ENCODE measurements at regions not wholly inside any gene's neighbourhood (a gene's known extent, or its start where the extent isn't known, plus 50 kb on each side); places are given as distances from the start of the nearest gene placed in this dataset.

GRCh38 chr10:57169597-57169996, 808.5 kb upstream of the ZWINT start:
- no peaks in the 10 kb centered on the region for H3K36me3 Mint-ChIP-seq
- no peak for DNase-seq (ENCODE audit: extremely low spot score, unreplicated experiment)
- peaks cover 12% of the 10 kb centered on the region for H3K4me1 Mint-ChIP-seq (ENCODE audit: unreplicated experiment)
- H3K4me3 Mint-ChIP-seq, result no peak overlapping the region
- no peak for TF ChIP-seq CTCF (conservative IDR thresholded peaks at IDR 0.05)
- H3K27me3 Mint-ChIP-seq, result no peaks in the 10 kb centered on the region
- no peaks in the 10 kb centered on the region for H3K9me3 Mint-ChIP-seq
- H3K27ac Mint-ChIP-seq, result no peak overlapping the region

- H3K27me3 Mint-ChIP-seq, result no peaks in the 10 kb centered on the region
- no peaks in the 10 kb centered on the region for H3K36me3 Mint-ChIP-seq
- H3K9me3 Mint-ChIP-seq, result no peaks in the 10 kb centered on the region
- peaks cover 12% of the 10 kb centered on the region for H3K4me1 Mint-ChIP-seq (ENCODE audit: unreplicated experiment)
- H3K27ac Mint-ChIP-seq, result no peak overlapping the region
- H3K4me3 Mint-ChIP-seq, result no peak overlapping the region
- no peak for DNase-seq (ENCODE audit: extremely low spot score, unreplicated experiment)
- no peak for TF ChIP-seq CTCF (conservative IDR thresholded peaks at IDR 0.05)
Measured at GRCh38 chr10:57168611-57169240, 807.7 kb upstream of the ZWINT start.

GRCh38 chr10:57165671-57166070, 804.6 kb upstream of the ZWINT start:
- no peaks in the 10 kb centered on the region for H3K9me3 Mint-ChIP-seq
- H3K4me3 Mint-ChIP-seq, result no peak overlapping the region
- DNase-seq (ENCODE audit: extremely low spot score, unreplicated experiment), result no peak
- H3K27me3 Mint-ChIP-seq, result no peaks in the 10 kb centered on the region
- no peak for TF ChIP-seq CTCF (conservative IDR thresholded peaks at IDR 0.05)
- no peak overlapping the region for H3K27ac Mint-ChIP-seq
- peaks cover 12% of the 10 kb centered on the region for H3K4me1 Mint-ChIP-seq (ENCODE audit: unreplicated experiment)
- no peaks in the 10 kb centered on the region for H3K36me3 Mint-ChIP-seq

- no peak for DNase-seq (ENCODE audit: extremely low spot score, unreplicated experiment)
- Mint-ChIP-seq H3K36me3 (no peaks in the 10 kb centered on the region), H3K27me3 (no peaks in the 10 kb centered on the region), H3K4me3 (no peak overlapping the region), H3K9me3 (no peaks in the 10 kb centered on the region), H3K4me1 (ENCODE audit: unreplicated experiment) (no peaks in the 10 kb centered on the region), H3K27ac (no peak overlapping the region)
- no peak for TF ChIP-seq CTCF (conservative IDR thresholded peaks at IDR 0.05)
Measured at GRCh38 chr10:57162231-57162630, 801.2 kb upstream of the ZWINT start.

- DNase-seq (ENCODE audit: extremely low spot score, unreplicated experiment), result no peak
- Mint-ChIP-seq H3K4me3 (no peak overlapping the region), H3K36me3 (no peaks in the 10 kb centered on the region), H3K4me1 (ENCODE audit: unreplicated experiment) (no peaks in the 10 kb centered on the region), H3K9me3 (no peaks in the 10 kb centered on the region), H3K27me3 (no peaks in the 10 kb centered on the region), H3K27ac (no peak overlapping the region)
- no peak for TF ChIP-seq CTCF (conservative IDR thresholded peaks at IDR 0.05)
Measured at GRCh38 chr10:57161157-57161556, 800.1 kb upstream of the ZWINT start.

- Mint-ChIP-seq H3K4me1 (ENCODE audit: unreplicated experiment) (no peaks in the 10 kb centered on the region), H3K36me3 (no peaks in the 10 kb centered on the region), H3K9me3 (no peaks in the 10 kb centered on the region), H3K27me3 (no peaks in the 10 kb centered on the region), H3K27ac (no peak overlapping the region), H3K4me3 (no peak overlapping the region)
- TF ChIP-seq CTCF (conservative IDR thresholded peaks at IDR 0.05), result no peak
- no peak for DNase-seq (ENCODE audit: extremely low spot score, unreplicated experiment)
Measured at GRCh38 chr10:57145548-57145947, 784.5 kb upstream of the ZWINT start.
